ENCODE measurements at regions not wholly inside any gene's neighbourhood (a gene's known extent, or its start where the extent isn't known, plus 50 kb on each side); places are given as distances from the start of the nearest gene placed in this dataset.
"Not testable (repeated sequence)": the region's sequence is repeated elsewhere in the genome, so short reads cannot be mapped to it uniquely, and the experiment has no call there.

DNA sequence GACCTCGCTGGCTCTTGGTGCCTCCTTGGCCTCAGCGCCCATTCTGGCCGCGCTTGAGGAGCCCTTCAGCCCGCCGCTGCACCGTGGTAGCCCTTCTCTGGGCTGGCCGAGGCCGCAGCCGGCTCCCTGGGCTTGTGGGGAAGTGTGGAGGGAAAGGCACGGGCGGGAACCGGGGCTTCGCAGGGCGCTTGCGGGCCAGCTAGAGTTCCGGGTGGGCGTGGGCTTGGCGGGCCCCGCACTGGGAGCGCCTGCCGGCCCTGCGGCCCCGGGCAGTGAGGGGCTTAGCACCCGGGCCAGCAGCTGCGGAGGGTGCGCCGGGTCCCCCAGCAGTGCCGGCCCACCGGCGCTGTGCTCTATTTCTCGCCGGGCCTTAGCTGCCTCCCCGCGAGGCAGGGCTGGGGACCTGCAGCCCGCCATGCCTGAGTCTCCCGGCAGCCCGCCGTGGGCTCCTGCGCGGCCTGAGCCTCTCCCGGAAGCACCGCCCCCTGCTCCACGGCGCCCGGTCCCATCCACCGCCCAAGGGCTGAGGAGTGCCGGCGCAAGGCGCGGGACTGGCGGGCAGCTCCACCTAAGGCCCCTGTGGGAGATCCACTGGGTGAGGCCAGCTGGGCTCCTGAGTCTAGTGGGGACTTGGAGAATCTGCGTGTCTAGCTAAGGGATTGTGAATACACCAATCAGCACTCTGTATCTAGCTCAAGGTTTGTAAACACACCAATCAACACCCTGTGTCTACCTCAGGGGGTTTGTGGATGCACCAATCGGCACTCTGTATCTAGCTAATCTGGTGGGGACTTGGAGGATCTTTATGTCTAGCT lies 141.1 kb downstream of the SLCO4C1 start:
- DNase-seq (ENCODE audit: low spot score): not testable (repeated sequence)

DNA sequence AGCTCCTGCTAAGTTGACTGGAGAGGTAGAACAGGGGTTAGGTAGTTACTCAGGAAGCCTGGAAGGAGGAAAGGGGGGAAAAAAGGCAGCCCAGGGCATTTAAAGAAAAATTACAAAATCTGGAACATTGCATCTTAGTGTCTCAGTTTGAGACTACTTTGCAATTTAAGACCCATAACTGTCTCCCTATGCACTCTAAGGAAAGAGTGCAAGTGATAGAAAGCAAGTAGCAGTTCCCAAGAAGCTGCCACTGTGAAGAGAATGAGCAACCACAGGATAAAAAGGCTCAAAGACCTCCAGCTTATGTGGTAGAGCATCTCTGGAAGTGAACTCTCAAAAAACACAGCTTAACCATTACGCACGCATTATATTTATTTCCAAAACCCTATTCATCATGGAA lies 141.8 kb downstream of the SLCO4C1 start:
- no peak for DNase-seq (ENCODE audit: low spot score)

- no peak for DNase-seq (ENCODE audit: low spot score)
Measured at GRCh38 chr5:102153003-102153759, 142.9 kb downstream of the SLCO4C1 start.

DNA sequence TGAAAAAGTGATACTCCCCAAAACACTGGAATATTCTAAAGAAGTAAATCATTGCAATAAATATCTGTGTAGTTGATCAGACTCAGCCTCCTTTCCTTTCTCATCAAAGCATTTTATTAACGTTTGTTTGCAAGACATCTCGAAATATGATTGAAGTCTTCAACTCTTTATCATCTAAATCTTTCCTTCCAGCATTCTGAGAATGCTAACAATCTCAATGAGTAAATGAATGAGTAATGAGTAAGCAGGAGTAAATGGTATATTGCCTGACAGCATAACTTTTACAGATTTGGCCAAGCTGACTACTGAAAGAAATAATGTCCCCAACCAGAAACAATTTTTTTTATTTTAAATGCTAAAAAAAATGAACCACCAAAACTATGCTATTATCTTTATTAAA lies 157.1 kb downstream of the SLCO4C1 start:
- no peak for DNase-seq (ENCODE audit: low spot score)

DNA sequence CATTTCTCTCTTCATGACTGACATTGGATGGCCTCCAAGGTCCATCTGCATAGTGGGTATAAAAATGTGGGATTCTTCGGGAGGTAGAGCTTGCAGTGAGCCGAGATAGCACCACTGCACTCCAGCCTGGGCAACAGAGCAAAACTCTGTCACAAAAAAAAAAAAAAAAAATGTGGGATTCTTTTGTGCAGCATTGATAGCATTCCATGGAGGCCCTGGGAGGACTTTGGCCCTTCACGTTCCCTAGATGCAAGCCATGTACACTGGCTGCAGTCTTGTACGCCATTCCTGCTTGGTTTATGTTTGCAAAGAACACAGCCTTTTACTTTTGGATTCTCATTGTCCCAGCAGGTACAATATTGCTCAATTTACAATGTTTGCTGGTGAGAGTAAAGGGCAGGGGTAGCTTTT lies 157.8 kb downstream of the SLCO4C1 start:
- DNase-seq (ENCODE audit: low spot score): peak; percentile 41

DNA sequence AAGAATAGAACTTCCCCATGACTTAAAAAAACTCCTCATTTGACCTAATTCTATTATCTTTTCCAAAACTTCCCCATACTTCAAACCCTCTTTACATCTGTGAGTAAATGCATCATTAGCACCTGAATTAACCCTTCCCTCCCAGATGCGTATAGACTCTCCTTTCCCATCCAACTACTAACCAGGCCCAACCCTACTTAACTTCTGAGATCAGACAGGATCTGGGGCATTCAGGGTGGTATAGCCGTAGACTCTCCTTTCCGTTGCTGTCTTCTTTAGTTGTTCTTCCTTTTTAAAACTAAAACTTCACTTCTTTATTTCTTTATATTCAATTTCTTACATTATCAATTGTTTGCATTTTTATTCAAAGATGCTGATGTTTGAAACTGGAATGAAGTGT lies 165.2 kb downstream of the SLCO4C1 start:
- DNase-seq (ENCODE audit: low spot score): no peak

DNA sequence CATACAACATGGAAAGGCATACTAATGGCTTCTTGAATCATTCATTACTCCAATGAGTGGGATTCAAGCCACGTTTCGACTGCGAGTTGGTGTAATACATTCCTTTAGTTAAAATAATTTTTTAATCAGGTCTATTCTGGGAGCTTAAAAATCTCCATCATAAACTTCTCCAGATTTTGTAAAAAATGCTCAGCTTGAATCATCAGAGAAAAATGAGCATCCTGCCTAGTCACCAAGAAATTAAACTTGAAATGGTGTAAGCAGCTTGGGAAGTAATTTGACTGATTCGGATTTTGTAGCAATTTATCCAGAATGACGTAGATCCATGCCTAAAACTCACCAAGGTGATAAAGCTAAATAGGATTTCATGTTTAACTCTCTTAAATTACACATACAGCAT lies 165.7 kb downstream of the SLCO4C1 start:
- no peak for DNase-seq (ENCODE audit: low spot score)

- DNase-seq (ENCODE audit: low spot score): no peak
Measured at GRCh38 chr5:102119252-102119651, 176.8 kb downstream of the SLCO4C1 start.

GRCh38 chr5:102115736-102116135 lies 180.3 kb downstream of the SLCO4C1 start:
- DNase-seq (ENCODE audit: low spot score): no peak

GRCh38 chr5:102114525-102115069 lies 181.5 kb downstream of the SLCO4C1 start:
- no peak for DNase-seq (ENCODE audit: low spot score)

- DNase-seq (ENCODE audit: low spot score): no peak
Measured at GRCh38 chr5:102107865-102108264, 188.2 kb downstream of the SLCO4C1 start.

DNA sequence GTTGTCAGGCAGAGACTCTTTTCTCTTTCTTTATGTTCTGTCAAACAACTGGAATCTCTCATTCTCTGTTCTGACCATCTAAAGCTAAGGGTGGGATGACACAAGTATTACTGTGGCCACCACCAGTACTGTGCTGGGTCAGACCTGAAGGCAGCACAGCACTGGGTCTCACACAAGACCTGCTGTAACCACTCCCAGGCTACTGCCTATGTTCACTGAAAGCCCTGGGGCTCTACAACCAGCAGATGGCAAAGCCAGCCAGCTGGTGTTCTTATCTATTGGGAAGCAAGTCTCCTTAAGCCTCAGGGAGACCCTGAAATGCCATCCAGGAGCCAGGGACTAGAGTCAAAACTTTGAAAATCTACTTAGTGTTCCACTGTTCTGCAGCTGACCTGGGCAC lies 189.5 kb downstream of the SLCO4C1 start:
- no peak for DNase-seq (ENCODE audit: low spot score)

DNA sequence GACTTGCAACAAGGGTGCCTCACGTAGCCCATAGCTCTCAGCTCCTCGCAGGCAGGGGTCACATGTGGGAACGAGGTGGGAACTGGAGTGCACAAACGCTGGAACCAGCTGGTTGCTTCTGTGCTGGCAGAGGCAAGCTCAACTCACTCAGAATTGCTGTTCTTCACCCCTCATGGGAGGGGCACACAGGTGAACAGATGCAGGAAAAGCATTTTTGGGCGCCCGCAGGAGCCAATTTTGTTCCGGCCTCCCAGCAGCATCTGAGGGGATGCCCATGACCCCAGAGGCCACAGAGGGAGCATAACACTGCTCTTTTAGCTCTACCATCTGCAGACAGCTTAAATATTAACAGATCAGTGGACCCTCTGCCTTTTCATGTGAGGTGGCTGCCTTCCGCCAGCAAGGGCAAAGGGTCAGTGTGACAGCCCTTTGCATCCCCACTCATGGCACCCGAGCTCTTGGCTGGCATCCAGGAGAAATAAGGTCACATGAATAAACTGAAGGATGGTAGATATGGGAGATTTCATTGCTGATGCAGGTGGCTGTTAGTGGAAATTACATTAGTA lies 196.2 kb downstream of the SLCO4C1 start:
- DNase-seq (ENCODE audit: low spot score): no peak

- DNase-seq (ENCODE audit: low spot score): not testable (repeated sequence)
Measured at GRCh38 chr5:102099083-102099482, 197.0 kb downstream of the SLCO4C1 start.

GRCh38 chr5:102098606-102099005 lies 197.5 kb downstream of the SLCO4C1 start:
- DNase-seq (ENCODE audit: low spot score): not testable (repeated sequence)

- DNase-seq (ENCODE audit: low spot score): peak; percentile 26
Measured at GRCh38 chr5:102090770-102091169, 205.3 kb downstream of the SLCO4C1 start.

DNA sequence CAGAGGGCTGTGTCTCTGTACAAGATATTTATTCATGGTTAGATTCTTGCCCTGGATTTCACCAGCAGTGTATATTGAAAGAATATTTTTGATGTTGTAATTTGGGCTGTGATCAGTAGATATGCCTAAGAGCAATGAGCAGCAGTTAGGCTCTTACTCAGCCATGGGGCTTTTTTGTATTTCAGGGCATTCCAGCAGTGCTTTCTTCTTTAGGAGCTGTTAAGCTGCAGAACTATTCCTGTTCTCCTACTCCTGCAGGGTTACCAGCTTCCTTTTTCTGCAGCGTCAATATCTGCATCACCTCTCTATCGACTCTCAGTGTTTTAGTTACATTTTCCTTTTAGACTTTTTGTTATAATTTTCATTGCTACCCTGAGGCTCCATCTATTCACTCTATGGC lies 206.2 kb downstream of the SLCO4C1 start:
- no peak for DNase-seq (ENCODE audit: low spot score)

DNA sequence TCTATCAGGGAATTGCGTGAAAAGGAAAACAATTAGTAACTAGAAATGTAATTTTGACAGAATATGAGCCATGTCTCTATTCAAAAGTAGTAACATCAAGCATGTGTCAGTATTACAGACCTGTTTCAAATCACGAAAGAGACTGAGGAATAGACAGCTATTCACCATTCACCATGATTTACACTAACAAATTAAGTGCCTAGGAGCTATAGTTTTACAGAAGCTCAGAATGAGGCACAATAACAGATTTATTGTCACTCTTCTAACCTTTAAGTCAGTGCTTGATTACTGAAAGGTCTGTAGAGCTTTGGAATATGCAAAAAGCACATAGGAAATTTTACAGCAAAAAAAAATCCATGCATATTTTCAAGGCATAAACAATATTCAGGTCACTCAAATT lies 208.2 kb downstream of the SLCO4C1 start:
- DNase-seq (ENCODE audit: low spot score): no peak

DNA sequence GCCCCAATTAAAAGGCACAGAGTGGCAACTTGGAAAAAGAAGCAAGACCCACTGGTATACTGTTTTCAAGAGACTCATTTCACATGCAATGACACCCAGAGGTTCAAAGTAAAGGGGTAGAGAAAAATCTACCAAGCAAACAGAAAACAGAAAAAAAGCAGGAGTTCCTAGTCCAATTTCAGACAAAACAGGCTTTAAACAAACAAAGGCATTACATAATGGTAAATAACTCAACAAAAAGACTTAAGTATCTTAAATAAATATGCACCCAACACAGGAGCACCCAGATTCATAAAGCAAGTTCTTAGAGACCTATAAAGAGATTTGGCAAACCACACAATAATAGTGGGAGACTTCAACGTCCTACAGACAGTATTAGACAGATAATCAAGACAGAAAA lies 215.8 kb downstream of the SLCO4C1 start:
- DNase-seq (ENCODE audit: low spot score): no peak

DNA sequence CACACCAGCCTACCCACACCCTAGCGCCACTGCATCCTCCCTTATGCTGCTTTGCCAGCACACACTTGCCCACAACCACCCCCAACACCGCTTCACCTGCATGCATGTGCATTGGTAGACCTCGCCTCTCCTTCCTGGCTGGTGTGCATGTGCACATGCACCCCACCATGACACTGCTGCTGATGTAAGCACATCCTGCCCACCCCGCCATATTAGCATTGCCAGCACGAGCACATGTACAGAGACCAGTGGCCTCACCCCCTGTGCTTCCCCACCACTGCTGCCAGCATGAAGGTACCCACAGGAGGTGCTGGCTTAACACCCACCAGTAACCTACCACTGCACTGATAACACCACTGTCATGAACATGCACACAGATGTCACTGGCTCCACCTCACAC lies 218.2 kb downstream of the SLCO4C1 start:
- no peak for DNase-seq (ENCODE audit: low spot score)

GRCh38 chr5:102069974-102070373 lies 226.1 kb downstream of the SLCO4C1 start:
- DNase-seq (ENCODE audit: low spot score): no peak

- no peak for DNase-seq (ENCODE audit: low spot score)
Measured at GRCh38 chr5:102068870-102069269, 227.2 kb downstream of the SLCO4C1 start.

- no peak for DNase-seq (ENCODE audit: low spot score)
Measured at GRCh38 chr5:102049517-102049916, 246.6 kb downstream of the SLCO4C1 start.

Data from mucosa of gallbladder (tissue), 1 donor.